OCI-LY7 (cell line): ENCODE measurements at regions not wholly inside any gene's neighbourhood (a gene's known extent, or its start where the extent isn't known, plus 50 kb on each side); places are given as distances from the start of the nearest gene placed in this dataset.

ENCODE experiments used
- BruUV-seq: library from RNA; stranded (reverse); fragments of 400-500 nt; replicated peaks from 2 replicates; lab custom pipeline; 2021; lab: Mats Ljungman, UMichigan
- CTCF ChIA-PET: fragments of 300-600 bp; sonication (Branson Sonifier 250); formaldehyde crosslinking; loops from one replicate; lab custom pipeline; 2022; ENCODE audit warnings: antibody characterized with exemption; ENCODE audit not compliant: unreplicated experiment; lab: Charles Lee
- POLR2A ChIA-PET: fragments of 300-600 bp; sonication (Branson Sonifier 250); formaldehyde crosslinking; loops from one replicate; lab custom pipeline; 2022; ENCODE audit warnings: antibody characterized with exemption; lab: Charles Lee
- DNase-seq: peaks from one replicate; pipeline ENCODE4 v3.0.0-alpha.2; 2015; ENCODE audit warnings: low spot score
- H2AFZ ChIP-seq: fragments of 200-600 bp; sonication (generic), shearing (Covaris generic); 2 replicates; pipeline ENCODE4 v1.6.1; 2014; ENCODE audit warnings: mild to moderate bottlenecking, antibody characterized with exemption, low read length, moderate library complexity
- H3K27ac ChIP-seq: fragments of 200-600 bp; sonication (generic); 2 replicates; pipeline ENCODE4 v1.5.1; 2014; ENCODE audit warnings: mixed run types, low read depth, mild to moderate bottlenecking, moderate library complexity, low read length, inconsistent platforms; ENCODE audit not compliant: poor library complexity, severe bottlenecking
- H3K36me3 ChIP-seq: fragments of 200-600 bp; sonication (generic); 2 replicates; pipeline ENCODE4 v1.6.1; 2014; ENCODE audit warnings: mild to moderate bottlenecking, antibody characterized with exemption, low read length, moderate library complexity, mixed read lengths; ENCODE audit not compliant: insufficient read depth
- H3K4me1 ChIP-seq: fragments of 200-600 bp; sonication (generic); 2 replicates; pipeline ENCODE4 v1.5.1; 2014; ENCODE audit warnings: mild to moderate bottlenecking, low read length; ENCODE audit not compliant: insufficient read depth, poor library complexity, severe bottlenecking
- H3K4me2 ChIP-seq: fragments of 200-600 bp; sonication (generic); 2 replicates; pipeline ENCODE4 v1.6.1; 2014; ENCODE audit warnings: mild to moderate bottlenecking, low read length
- H3K4me3 ChIP-seq: fragments of 200-600 bp; sonication (generic); 2 replicates; pipeline ENCODE4 v1.5.1; 2014; ENCODE audit warnings: mild to moderate bottlenecking, low read depth, low read length; ENCODE audit not compliant: poor library complexity, severe bottlenecking
- H3K79me2 ChIP-seq: fragments of 200-600 bp; sonication (generic); 2 replicates; pipeline ENCODE4 v1.6.1; 2016; ENCODE audit warnings: low read depth, mild to moderate bottlenecking, low read length, moderate library complexity, mixed read lengths; ENCODE audit not compliant: insufficient read depth
- H3K9me2 ChIP-seq: fragments of 200-600 bp; sonication (generic); 2 replicates; pipeline ENCODE4 v1.6.1; 2016; ENCODE audit warnings: mild to moderate bottlenecking, low read length, mixed read lengths; ENCODE audit not compliant: insufficient read depth
- H3K9me3 ChIP-seq: fragments of 200-600 bp; sonication (generic); 2 replicates; pipeline ENCODE4 v1.6.1; 2014; ENCODE audit warnings: mild to moderate bottlenecking, mixed run types, low read length, mixed read lengths
- H4K20me1 ChIP-seq: fragments of 200-600 bp; sonication (generic); 2 replicates; pipeline ENCODE4 v1.6.1; 2014; ENCODE audit warnings: mild to moderate bottlenecking, antibody characterized with exemption, low read length, moderate library complexity, mixed read lengths; ENCODE audit not compliant: insufficient read depth
- CTCF ChIP-seq: fragments of 200-600 bp; sonication (generic); conservative IDR thresholded peaks from 2 replicates; pipeline ENCODE4 v1.5.1; 2014; ENCODE audit warnings: mild to moderate bottlenecking, antibody characterized with exemption, low read length, moderate library complexity, mixed read lengths
- EZH2phosphoT487 ChIP-seq: fragments of 200-600 bp; sonication (generic); IDR thresholded peaks from 2 replicates; pipeline ENCODE4 v1.6.1; 2018; ENCODE audit warnings: low read depth, borderline replicate concordance, mild to moderate bottlenecking, mixed run types, antibody characterized with exemption, low read length, moderate library complexity, mixed read lengths
- intact Hi-C: fragments of 100-400 bp; cut with micrococcal nuclease; formaldehyde crosslinking; loops from one replicate; pipeline ENCODE4 v1.10.0; 2022; ENCODE audit not compliant: unreplicated experiment

- H3K4me1 ChIP-seq: peaks cover 13% of the 10 kb centered on the region
- no peaks in the 10 kb centered on the region for H3K9me3 ChIP-seq
- no peaks in the 10 kb centered on the region for H3K9me2 ChIP-seq
- H2AFZ ChIP-seq: no peak overlapping the region
- intact Hi-C loops: no loop called here
- no peaks in the 10 kb centered on the region for H3K36me3 ChIP-seq
- no peak overlapping the region for H3K4me3 ChIP-seq
- DNase-seq: no peak
- H3K4me2 ChIP-seq: no peak overlapping the region
- no peak overlapping the region for H3K27ac ChIP-seq
- ChIA-PET POLR2A (no interaction called here), CTCF (no interaction called here)
- no peaks in the 10 kb centered on the region for H4K20me1 ChIP-seq
- no peaks in the 10 kb centered on the region for H3K79me2 ChIP-seq
- no peak for TF ChIP-seq EZH2phosphoT487
- no peak for TF ChIP-seq CTCF
- BruUV-seq: no TSS peak
These were observed 56.8 kb upstream of the PMAIP1 start for GRCh38 chr18:59842947-59843346.

GRCh38 chr18:59839931-59840685, 59.7 kb upstream of the PMAIP1 start:
- TF ChIP-seq CTCF (peak; percentile 65), EZH2phosphoT487 (no peak)
- intact Hi-C loops: no loop called here
- Histone ChIP-seq H3K4me3 (no peak overlapping the region), H3K9me3 (no peaks in the 10 kb centered on the region), H2AFZ (no peak overlapping the region), H4K20me1 (no peaks in the 10 kb centered on the region), H3K79me2 (no peaks in the 10 kb centered on the region), H3K4me2 (no peak overlapping the region), H3K36me3 (no peaks in the 10 kb centered on the region), H3K4me1 (peaks cover 5% of the 10 kb centered on the region), H3K27ac (no peak overlapping the region), H3K9me2 (no peaks in the 10 kb centered on the region)
- POLR2A ChIA-PET: interaction anchor here (0.7 kb wide), 1 partner anchor 79 kb away, joined by 3 read pairs; no protein-coding TSS in a partner anchor
- no TSS peak for BruUV-seq
- CTCF ChIA-PET: no interaction called here
- DNase-seq: no peak

- intact Hi-C loops: no loop called here
- BruUV-seq: no TSS peak
- Histone ChIP-seq H3K9me3 (no peaks in the 10 kb centered on the region), H3K4me3 (no peak overlapping the region), H3K4me2 (no peak overlapping the region), H3K79me2 (no peaks in the 10 kb centered on the region), H4K20me1 (no peaks in the 10 kb centered on the region), H3K27ac (no peak overlapping the region), H3K4me1 (peaks cover 5% of the 10 kb centered on the region), H3K9me2 (no peaks in the 10 kb centered on the region), H3K36me3 (no peaks in the 10 kb centered on the region), H2AFZ (no peak overlapping the region)
- ChIA-PET POLR2A (interaction anchor here (0.7 kb wide), 1 partner anchor 80 kb away, joined by 3 read pairs; no protein-coding TSS in a partner anchor), CTCF (no interaction called here)
- no peak for TF ChIP-seq CTCF
- TF ChIP-seq EZH2phosphoT487: no peak
- DNase-seq: no peak
These were observed 60.5 kb upstream of the PMAIP1 start for GRCh38 chr18:59839246-59839645.
